Panc1 (cell line): ENCODE measurements at regions not wholly inside any gene's neighbourhood (a gene's known extent, or its start where the extent isn't known, plus 50 kb on each side); places are given as distances from the start of the nearest gene placed in this dataset.

Experiments
- ATAC-seq: fragments of 200-7000 bp; cut with Tn5 transposase; 2 replicates; pipeline ENCODE4 v1.9.1; 2020; ENCODE audit warnings: mild to moderate bottlenecking, moderate library complexity
- BruUV-seq: library from RNA; stranded (reverse); fragments of 400-500 nt; replicated peaks from 2 replicates; lab custom pipeline; 2021; lab: Mats Ljungman, UMichigan
- CTCF ChIA-PET: fragments of 300-600 bp; sonication (Branson Sonifier 250); formaldehyde crosslinking; loops from one replicate; lab custom pipeline; 2022; ENCODE audit warnings: antibody characterized with exemption; lab: Charles Lee
- POLR2A ChIA-PET: fragments of 300-600 bp; sonication (Branson Sonifier 250); formaldehyde crosslinking; loops from one replicate; lab custom pipeline; 2022; ENCODE audit warnings: antibody characterized with exemption; lab: Charles Lee
- DNase-seq: peaks from one replicate; pipeline ENCODE4 v3.0.0-alpha.2; 2010; ENCODE audit warnings: low read depth, low spot score
- H3K27ac ChIP-seq: 2 replicates; pipeline ENCODE4 v1.5.1; 2011; ENCODE audit warnings: mild to moderate bottlenecking, low read length, inconsistent platforms
- H3K27me3 ChIP-seq: fragments of 200-500 bp; sonication (Bioruptor generic); 2 replicates; pipeline ENCODE4 v1.6.0; 2014; ENCODE audit warnings: low read length, inconsistent platforms; ENCODE audit not compliant: control insufficient read depth, insufficient read depth
- H3K36me3 ChIP-seq: fragments of 200-500 bp; sonication (Bioruptor generic); 2 replicates; pipeline ENCODE4 v1.5.1; 2014; ENCODE audit warnings: inconsistent platforms, mild to moderate bottlenecking, low read length, moderate library complexity; ENCODE audit not compliant: control insufficient read depth, insufficient read depth
- H3K4me1 ChIP-seq: 2 replicates; pipeline ENCODE4 v1.5.1; 2011; ENCODE audit warnings: inconsistent platforms, mild to moderate bottlenecking, low read length, moderate library complexity; ENCODE audit not compliant: control insufficient read depth, insufficient read depth
- H3K4me3 ChIP-seq, 2 experiments: 2 replicates each; pipeline ENCODE4 v1.5.1; 2011 to 2012; ENCODE audit warnings: low read depth in 2 of 2, low read length in 2 of 2, mild to moderate bottlenecking in 2 of 2, inconsistent platforms in 1 of 2, moderate library complexity in 1 of 2
- H3K9me3 ChIP-seq: fragments of 200-500 bp; sonication (Bioruptor generic); 2 replicates; pipeline ENCODE4 v1.5.1; 2014; ENCODE audit warnings: low read depth, mild to moderate bottlenecking, inconsistent platforms, low read length, moderate library complexity; ENCODE audit not compliant: control insufficient read depth, insufficient read depth
- CTCF ChIP-seq: fragments of 450-650 bp; IDR thresholded peaks from 2 replicates; pipeline ENCODE4 v1.5.1; 2017; ENCODE audit warnings: mild to moderate bottlenecking
- POLR2AphosphoS5 ChIP-seq: IDR thresholded peaks from 2 replicates; pipeline ENCODE4 v1.6.1; 2012; ENCODE audit warnings: mild to moderate bottlenecking, low read depth, low read length, moderate library complexity
- REST ChIP-seq, 2 experiments: IDR thresholded peaks; 2 replicates each; pipeline ENCODE4 v1.6.1; 2011 to 2012; ENCODE audit warnings: low read depth in 2 of 2, control low read depth in 1 of 2, low read length in 1 of 2, mild to moderate bottlenecking in 1 of 2, moderate library complexity in 1 of 2; ENCODE audit not compliant: insufficient read depth in 1 of 2
- SIN3A ChIP-seq: IDR thresholded peaks from 2 replicates; pipeline ENCODE4 v1.6.1; 2012; ENCODE audit warnings: low read depth, mild to moderate bottlenecking, low read length, moderate library complexity, borderline replicate concordance; ENCODE audit not compliant: insufficient read depth
- TCF7L2 ChIP-seq: IDR thresholded peaks from 2 replicates; pipeline ENCODE4 v1.6.1; 2011; ENCODE audit warnings: mild to moderate bottlenecking, low read depth, low read length, inconsistent platforms
- in situ Hi-C: cut with HindIII; loops from 2 replicates; pipeline ENCODE4 v1.10.0; 2016; ENCODE audit warnings: low sequenced_read_pairs, low pct_unique_long_range_greater_than_20kb
- intact Hi-C: fragments of 100-400 bp; cut with micrococcal nuclease; formaldehyde crosslinking; loops from one replicate; pipeline ENCODE4 v1.10.0; 2022; ENCODE audit not compliant: unreplicated experiment

GRCh38 chr11:70498171-70498571 lies 99.8 kb downstream of the CTTN start:
- no TSS peak for BruUV-seq

GRCh38 chr11:70498976-70499801 lies 100.9 kb downstream of the CTTN start:
- TF ChIP-seq REST (IDR thresholded peaks at IDR 0.05; ENCODE audit: insufficient read depth in 1 of 2, low read depth in 2 of 2, low read length in 1 of 2) (no peak), POLR2AphosphoS5 (no peak)
- H3K27ac ChIP-seq, result no peak overlapping the region
- in situ Hi-C loops (no loop called here), intact Hi-C loops (no loop called here)
- no peaks in the 10 kb centered on the region for H3K27me3 ChIP-seq
- no peak overlapping the region for H3K4me3 ChIP-seq
- POLR2A ChIA-PET, result no interaction called here
- no peak for ATAC-seq
- CTCF ChIA-PET, result no interaction called here
- no peaks in the 10 kb centered on the region for H3K36me3 ChIP-seq
- no peak for DNase-seq
- no TSS peak for BruUV-seq
- H3K9me3 ChIP-seq, result no peaks in the 10 kb centered on the region
- no peaks in the 10 kb centered on the region for H3K4me1 ChIP-seq

More at GRCh38 chr11:70498171-70498571, 99.8 kb downstream of the CTTN start:
- H3K27me3 ChIP-seq, result no peaks in the 10 kb centered on the region
- CTCF ChIA-PET, result no interaction called here
- DNase-seq (no peak), ATAC-seq (no peak)
- H3K4me1 ChIP-seq, result no peaks in the 10 kb centered on the region
- no peak overlapping the region for H3K27ac ChIP-seq
- intact Hi-C loops (no loop called here), in situ Hi-C loops (no loop called here)
- POLR2A ChIA-PET, result no interaction called here
- no peak overlapping the region for H3K4me3 ChIP-seq
- no peak for TF ChIP-seq REST (IDR thresholded peaks at IDR 0.05; ENCODE audit: insufficient read depth in 1 of 2, low read depth in 2 of 2, low read length in 1 of 2)
- TF ChIP-seq POLR2AphosphoS5, result no peak
- TF ChIP-seq TCF7L2, result no peak
- TF ChIP-seq CTCF, result no peak
- no peak for TF ChIP-seq SIN3A
- no peaks in the 10 kb centered on the region for H3K36me3 ChIP-seq
- H3K9me3 ChIP-seq, result no peaks in the 10 kb centered on the region
